Heart left ventricle (tissue), 13 donors: ENCODE measurements at regions not wholly inside any gene's neighbourhood (a gene's known extent, or its start where the extent isn't known, plus 50 kb on each side); places are given as distances from the start of the nearest gene placed in this dataset.

Experiments used
- CTCF ChIP-seq, 12 donors: fragments of 200-600 bp; sonication (generic) in 4 of 12; IDR thresholded peaks; one replicate each; pipeline versions ENCODE4 v1.5.0 to v1.8.0; 2018 to 2022; ENCODE audit warnings: antibody characterized with exemption in 12 of 12, mild to moderate bottlenecking in 5 of 12
- POLR2A ChIP-seq, 2 donors: fragments of 450-650 bp; IDR thresholded peaks; one replicate each; pipeline ENCODE4 v1.6.1; 2017; ENCODE audit warnings: antibody characterized with exemption in 2 of 2, mild to moderate bottlenecking in 2 of 2, moderate library complexity in 2 of 2
- donor health status: ischemic (EF 13 %, LVEDD 7.1; RV severe dilation, severe dysfunction).
- donor health status: DM: no; HTN: yes; CAD: no.
- donor health status: DM: no; HTN: no; CAD: no.
- donor health status: ischemic (EF 25% LVEDD 6.9; RV normal size, moderate dysfunction).
- donor health status: ischemic (EF 25% LVEDD 5.7; RV mildly dilated, moderate dysfunction).
- donor health status: ischemic (EF 35%, LVEDD 5.7; RV mildly dilated, moderate dysfunction).
- donor health status: nonischemic (EF 11% LVEDD 7.7; RV severe dilation, severe dysfunction).
- donor health status: DM: yes; HTN: yes; CAD: no.
- donor health status: PGD.
- donor health status: ischemic (EF 29% LVEDD 5.4; RV normal size, mild dysfunction).
- donor health status: nonischemic (EF 23%, LVEDD 6.1; RV moderate dilation, normal function).

- TF ChIP-seq CTCF (IDR thresholded peaks at IDR 0.05) (no peak), POLR2A (IDR thresholded peaks at IDR 0.05) (no peak)
Observed at GRCh38 chr15:96270581-96271172, 59.8 kb upstream of the NR2F2 start.
